H1 (cell line): ENCODE measurements at regions not wholly inside any gene's neighbourhood (a gene's known extent, or its start where the extent isn't known, plus 50 kb on each side); places are given as distances from the start of the nearest gene placed in this dataset.

Experiments
- FOSL1 ChIP-seq: IDR thresholded peaks from 2 replicates; pipeline ENCODE4 v1.6.1; 2011; ENCODE audit warnings: mild to moderate bottlenecking, low read depth, low read length, moderate library complexity; ENCODE audit not compliant: insufficient read depth
- POLR2AphosphoS5 ChIP-seq: IDR thresholded peaks from 2 replicates; pipeline ENCODE4 v1.6.1; 2011; ENCODE audit warnings: low read depth, low read length
- RNF2 ChIP-seq: fragments of 200-900, 300-1000 bp; sonication (generic); IDR thresholded peaks from 2 replicates; pipeline ENCODE4 v1.7.1; 2016; ENCODE audit warnings: borderline replicate concordance, low read depth, mild to moderate bottlenecking, antibody characterized with exemption, low read length; ENCODE audit not compliant: poor library complexity, severe bottlenecking; ENCODE audit errors: missing control alignments
- TF ChIP-seq, protein P1 (sequence below): fragments of 300-600 bp; sonication (generic); IDR thresholded peaks from 2 replicates; pipeline ENCODE4 v1.7.1; 2012; ENCODE audit warnings: low read length, moderate library complexity, mild to moderate bottlenecking, inconsistent platforms; ENCODE audit not compliant: insufficient replicate concordance

DNA sequence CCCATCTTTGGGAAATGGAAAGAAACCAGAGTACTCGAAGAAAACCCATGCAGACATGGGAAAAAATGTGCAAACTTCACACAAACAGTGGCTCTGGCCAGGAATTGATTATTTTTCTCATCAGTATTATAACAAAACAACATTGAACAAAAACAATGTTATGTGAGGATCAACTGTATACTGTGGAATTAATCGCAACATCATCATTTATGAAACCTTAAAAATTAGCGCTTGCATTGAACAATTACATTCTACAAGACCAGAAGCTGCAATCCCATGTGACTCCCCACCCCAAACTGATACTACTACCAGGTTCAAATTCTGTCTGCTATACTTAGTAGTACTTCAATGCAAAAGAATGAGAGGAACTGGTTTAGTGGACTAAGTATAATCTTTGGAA, 390.7 kb upstream of the PIK3R1 start (continued):
- TF ChIP-seq, protein P1, sequence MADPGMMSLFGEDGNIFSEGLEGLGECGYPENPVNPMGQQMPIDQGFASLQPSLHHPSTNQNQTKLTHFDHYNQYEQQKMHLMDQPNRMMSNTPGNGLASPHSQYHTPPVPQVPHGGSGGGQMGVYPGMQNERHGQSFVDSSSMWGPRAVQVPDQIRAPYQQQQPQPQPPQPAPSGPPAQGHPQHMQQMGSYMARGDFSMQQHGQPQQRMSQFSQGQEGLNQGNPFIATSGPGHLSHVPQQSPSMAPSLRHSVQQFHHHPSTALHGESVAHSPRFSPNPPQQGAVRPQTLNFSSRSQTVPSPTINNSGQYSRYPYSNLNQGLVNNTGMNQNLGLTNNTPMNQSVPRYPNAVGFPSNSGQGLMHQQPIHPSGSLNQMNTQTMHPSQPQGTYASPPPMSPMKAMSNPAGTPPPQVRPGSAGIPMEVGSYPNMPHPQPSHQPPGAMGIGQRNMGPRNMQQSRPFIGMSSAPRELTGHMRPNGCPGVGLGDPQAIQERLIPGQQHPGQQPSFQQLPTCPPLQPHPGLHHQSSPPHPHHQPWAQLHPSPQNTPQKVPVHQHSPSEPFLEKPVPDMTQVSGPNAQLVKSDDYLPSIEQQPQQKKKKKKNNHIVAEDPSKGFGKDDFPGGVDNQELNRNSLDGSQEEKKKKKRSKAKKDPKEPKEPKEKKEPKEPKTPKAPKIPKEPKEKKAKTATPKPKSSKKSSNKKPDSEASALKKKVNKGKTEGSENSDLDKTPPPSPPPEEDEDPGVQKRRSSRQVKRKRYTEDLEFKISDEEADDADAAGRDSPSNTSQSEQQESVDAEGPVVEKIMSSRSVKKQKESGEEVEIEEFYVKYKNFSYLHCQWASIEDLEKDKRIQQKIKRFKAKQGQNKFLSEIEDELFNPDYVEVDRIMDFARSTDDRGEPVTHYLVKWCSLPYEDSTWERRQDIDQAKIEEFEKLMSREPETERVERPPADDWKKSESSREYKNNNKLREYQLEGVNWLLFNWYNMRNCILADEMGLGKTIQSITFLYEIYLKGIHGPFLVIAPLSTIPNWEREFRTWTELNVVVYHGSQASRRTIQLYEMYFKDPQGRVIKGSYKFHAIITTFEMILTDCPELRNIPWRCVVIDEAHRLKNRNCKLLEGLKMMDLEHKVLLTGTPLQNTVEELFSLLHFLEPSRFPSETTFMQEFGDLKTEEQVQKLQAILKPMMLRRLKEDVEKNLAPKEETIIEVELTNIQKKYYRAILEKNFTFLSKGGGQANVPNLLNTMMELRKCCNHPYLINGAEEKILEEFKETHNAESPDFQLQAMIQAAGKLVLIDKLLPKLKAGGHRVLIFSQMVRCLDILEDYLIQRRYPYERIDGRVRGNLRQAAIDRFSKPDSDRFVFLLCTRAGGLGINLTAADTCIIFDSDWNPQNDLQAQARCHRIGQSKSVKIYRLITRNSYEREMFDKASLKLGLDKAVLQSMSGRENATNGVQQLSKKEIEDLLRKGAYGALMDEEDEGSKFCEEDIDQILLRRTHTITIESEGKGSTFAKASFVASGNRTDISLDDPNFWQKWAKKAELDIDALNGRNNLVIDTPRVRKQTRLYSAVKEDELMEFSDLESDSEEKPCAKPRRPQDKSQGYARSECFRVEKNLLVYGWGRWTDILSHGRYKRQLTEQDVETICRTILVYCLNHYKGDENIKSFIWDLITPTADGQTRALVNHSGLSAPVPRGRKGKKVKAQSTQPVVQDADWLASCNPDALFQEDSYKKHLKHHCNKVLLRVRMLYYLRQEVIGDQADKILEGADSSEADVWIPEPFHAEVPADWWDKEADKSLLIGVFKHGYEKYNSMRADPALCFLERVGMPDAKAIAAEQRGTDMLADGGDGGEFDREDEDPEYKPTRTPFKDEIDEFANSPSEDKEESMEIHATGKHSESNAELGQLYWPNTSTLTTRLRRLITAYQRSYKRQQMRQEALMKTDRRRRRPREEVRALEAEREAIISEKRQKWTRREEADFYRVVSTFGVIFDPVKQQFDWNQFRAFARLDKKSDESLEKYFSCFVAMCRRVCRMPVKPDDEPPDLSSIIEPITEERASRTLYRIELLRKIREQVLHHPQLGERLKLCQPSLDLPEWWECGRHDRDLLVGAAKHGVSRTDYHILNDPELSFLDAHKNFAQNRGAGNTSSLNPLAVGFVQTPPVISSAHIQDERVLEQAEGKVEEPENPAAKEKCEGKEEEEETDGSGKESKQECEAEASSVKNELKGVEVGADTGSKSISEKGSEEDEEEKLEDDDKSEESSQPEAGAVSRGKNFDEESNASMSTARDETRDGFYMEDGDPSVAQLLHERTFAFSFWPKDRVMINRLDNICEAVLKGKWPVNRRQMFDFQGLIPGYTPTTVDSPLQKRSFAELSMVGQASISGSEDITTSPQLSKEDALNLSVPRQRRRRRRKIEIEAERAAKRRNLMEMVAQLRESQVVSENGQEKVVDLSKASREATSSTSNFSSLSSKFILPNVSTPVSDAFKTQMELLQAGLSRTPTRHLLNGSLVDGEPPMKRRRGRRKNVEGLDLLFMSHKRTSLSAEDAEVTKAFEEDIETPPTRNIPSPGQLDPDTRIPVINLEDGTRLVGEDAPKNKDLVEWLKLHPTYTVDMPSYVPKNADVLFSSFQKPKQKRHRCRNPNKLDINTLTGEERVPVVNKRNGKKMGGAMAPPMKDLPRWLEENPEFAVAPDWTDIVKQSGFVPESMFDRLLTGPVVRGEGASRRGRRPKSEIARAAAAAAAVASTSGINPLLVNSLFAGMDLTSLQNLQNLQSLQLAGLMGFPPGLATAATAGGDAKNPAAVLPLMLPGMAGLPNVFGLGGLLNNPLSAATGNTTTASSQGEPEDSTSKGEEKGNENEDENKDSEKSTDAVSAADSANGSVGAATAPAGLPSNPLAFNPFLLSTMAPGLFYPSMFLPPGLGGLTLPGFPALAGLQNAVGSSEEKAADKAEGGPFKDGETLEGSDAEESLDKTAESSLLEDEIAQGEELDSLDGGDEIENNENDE = no peak
- TF ChIP-seq RNF2 = no peak
- no peak for TF ChIP-seq FOSL1
- no peak for TF ChIP-seq POLR2AphosphoS5
